Head of caudate nucleus (tissue), 42 donors: ENCODE measurements at regions not wholly inside any gene's neighbourhood (a gene's known extent, or its start where the extent isn't known, plus 50 kb on each side); places are given as distances from the start of the nearest gene placed in this dataset.

Experiments used
- DNase-seq, 42 donors: peaks; one replicate each; pipeline versions ENCODE4 v3.0.0 to v3.0.0-alpha.2; 2020 to 2021; ENCODE audit warnings: mixed read lengths in 7 of 42
- intact Hi-C: fragments of 100-400 bp; cut with DNase I; formaldehyde crosslinking; loops from one replicate; pipeline ENCODE4 v1.15.0; 2022

DNA sequence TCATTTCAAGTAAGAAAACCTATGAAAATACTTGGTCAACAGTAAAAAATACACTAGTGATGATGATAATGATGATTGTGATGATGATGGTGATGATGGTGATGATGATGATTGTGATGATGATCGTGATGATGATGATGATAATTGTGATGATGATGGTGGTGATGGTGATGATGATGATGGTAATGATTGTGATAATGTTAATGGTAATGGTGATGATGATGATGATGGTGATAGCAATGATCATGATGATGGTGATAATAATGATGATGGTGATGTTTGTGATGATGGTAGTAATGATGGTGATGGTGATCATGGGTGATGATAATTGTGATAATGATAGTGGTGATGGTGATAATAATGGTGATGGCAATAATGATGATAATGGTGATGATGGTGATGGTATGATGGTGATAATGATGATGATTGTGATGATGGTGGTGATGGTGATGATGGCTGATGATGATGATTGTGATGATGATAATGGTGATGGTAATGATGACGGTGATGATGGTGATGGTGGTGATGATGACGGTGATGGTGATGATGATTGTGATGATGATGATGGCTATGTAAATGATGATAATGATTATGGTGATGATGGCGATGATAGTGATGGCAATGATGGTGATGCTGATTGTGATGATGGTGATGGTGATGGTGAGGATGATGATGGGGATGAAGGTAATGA is 62.1 kb downstream of the VCX3A start:
- intact Hi-C loops: no loop called here

DNA sequence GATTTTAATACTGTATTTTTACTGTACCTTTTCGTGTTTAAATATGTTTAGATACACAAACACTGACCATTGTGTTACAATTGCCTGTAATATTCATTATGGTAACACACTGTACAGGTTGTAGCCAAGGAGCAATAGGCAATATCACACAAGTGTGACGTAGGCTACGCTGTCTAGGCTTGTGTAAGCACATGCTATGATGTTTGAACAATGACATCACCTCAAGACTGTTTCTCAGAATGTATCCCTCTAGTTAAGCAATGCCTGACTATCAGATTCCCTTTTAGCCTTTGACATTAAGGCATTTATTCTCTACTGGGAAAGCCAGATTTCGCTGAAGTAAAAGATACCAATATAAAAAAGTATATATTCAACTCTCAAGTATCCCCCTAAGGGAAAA is 66.2 kb downstream of the VCX3A start:
- DNase-seq: no peak
- intact Hi-C loops: no loop called here

More for the DNA sequence above, 62.1 kb downstream of the VCX3A start:
- DNase-seq: no peak

DNA sequence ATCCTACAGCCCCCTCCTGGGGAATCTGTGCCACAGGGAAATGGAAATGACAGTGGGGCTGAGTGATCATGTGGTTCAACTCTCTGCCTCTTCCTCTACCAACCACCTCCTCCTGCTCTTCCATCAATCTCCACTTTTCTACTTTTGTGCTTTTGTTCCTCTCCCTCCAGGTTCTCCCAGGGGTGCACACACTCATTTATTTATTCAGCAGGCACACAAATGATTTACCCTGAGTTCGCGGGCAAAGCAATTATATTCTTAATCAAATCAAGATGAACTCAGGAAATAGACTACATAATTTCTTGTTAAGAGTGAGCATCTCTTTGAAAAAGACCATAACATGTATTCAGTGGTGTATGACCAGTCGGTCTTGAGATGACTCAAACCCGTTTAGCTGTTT is 69.2 kb downstream of the VCX3A start:
- DNase-seq: no peak
- intact Hi-C loops: no loop called here

DNA sequence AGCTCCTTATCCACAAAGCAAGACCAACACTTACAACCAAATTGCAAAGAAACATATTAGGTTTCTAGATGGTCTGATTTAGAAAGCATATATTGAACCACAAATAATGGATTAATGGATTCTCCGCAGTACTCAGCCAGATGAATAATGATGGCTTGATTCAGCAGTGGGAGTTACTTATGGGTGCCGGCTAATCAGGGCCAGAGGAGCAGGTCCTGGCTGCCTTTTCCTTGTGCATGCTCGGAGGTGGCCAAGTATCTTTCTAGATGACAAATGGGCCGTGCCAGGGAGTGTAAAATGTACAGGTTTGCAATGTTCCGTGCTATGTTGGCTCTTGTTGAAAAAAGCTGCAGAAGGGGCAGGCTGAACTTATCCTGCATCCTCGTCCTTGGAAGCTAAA is 70.2 kb downstream of the VCX3A start:
- intact Hi-C loops: no loop called here
- DNase-seq: no peak

DNA sequence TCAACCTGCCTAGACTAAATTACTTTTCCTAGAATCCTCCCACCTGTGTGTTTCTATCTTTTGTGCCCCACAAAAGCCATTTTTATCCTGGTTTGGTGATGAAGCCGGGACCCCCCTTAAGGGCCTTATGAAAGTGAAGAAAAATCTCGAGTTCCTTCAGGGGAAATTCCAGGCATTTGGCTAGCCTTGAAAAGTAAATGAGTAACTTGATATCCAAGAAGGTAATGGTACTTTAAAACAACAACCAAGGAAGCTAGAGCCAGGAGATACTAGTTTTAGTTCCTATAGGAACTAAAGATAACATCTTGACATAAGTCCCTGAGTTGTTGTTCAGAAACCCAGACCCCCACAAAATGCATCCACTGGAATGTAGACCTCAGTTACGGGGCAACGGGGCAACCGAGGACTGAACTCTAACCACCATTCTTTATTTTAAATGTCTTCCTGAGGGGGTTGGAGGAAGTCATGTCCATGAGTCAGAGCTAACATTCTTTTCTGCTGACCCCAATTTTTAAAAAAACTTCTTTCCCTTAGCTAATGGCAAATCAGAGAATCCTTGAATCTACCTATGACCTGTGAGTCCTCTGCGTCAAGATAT is 73.9 kb downstream of the VCX3A start:
- intact Hi-C loops: no loop called here
- no peak for DNase-seq

DNA sequence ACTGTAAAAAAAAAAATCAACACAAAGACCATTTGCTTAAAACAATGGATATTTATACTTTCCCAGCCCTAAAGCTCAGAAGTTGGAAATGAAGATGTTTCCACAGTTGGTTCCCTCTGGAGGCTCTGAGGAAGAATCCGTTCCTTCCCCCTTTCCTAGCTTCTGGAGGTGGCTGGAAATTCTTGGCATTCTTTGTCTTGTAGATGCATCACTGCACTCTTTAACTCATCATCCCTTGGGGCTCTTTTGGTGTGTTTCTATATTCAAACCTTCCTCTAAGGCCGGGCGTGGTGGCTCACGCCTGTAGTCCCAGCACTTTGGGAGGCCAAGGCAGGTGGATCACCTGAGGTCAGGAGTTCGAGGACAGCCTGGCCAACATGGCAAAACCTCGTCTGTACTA is 78.7 kb downstream of the VCX3A start:
- intact Hi-C loops: no loop called here
- no peak for DNase-seq

DNA sequence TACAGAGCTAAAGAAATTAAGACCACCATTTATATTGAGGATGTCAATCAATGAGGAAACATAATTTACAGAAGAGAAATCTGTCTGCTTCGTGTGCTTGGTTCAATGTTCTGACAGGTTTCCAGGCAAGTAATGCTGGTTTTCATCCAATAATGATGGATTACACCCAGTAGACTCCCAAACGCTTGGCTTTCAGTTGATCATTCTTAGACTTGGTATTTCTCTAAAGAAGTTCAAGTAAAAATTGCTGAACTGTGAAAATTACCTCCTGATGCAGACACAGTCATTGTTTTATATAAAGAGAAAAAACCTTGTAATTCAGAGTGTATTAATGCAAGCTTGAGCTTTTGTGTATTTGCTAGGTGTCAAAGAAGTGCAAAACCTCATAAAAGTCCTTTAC is 85.0 kb downstream of the VCX3A start:
- no peak for DNase-seq
- intact Hi-C loops: no loop called here

DNA sequence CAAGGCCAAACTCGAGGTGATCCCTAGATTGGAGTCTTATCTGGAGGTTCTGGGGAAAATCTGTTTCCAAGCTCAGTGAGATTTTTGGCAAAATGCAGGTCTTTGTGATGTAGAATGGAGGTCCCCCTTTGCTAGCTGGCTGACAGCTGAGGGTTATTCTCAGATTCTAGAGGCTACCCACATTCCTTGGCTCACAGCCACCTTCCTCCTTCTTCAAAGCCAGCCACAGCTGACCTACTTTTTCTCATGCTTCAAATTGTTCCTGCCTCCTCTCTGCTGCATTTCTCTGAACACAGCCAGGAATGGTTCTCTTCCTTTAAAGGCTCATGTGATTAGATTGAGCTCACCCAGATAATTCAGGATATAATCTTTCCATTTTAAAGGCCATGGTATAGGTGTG is 86.9 kb downstream of the VCX3A start:
- intact Hi-C loops: no loop called here
- DNase-seq: peak in 4 of 42 donors; percentile 1 to 36 (median 2)

DNA sequence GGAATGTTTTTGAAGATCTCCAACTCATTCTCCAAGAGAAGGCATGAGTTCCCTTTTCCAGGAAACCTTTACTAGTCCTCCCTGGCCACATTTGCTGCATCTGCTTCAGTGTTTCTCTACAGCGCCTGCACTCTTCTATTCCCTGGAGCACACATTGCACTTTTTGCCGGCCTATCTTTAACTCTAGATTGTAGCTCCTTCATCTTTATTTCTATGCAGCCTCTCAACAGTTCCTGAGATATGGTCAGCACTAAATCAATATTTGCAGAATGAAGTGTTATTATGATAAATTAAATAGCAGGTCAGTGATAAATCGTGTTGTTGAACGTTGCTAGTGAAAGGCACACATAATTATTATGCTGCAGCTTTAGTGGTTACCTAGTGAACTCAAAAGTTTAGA is 88.3 kb downstream of the VCX3A start:
- intact Hi-C loops: no loop called here
- DNase-seq: no peak

DNA sequence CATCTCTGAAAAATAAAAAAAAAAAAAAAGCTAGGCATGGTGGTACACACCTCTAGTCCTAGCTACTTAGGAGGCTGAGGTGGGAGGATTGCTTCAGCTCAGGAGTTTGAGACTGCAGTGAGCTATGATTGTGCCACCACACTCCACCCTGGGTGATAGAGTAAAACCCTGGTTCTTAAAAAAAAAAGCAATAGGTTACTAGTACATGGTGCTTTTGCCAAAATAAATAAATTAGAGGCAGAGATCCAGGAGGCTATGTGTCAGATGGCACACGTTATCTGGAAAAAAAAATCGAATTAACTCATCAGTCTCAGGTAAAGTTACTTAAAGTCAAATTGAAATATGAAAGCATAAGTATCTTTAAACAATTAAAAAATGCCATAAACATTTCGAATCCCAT is 94.3 kb downstream of the VCX3A start:
- intact Hi-C loops: no loop called here

DNA sequence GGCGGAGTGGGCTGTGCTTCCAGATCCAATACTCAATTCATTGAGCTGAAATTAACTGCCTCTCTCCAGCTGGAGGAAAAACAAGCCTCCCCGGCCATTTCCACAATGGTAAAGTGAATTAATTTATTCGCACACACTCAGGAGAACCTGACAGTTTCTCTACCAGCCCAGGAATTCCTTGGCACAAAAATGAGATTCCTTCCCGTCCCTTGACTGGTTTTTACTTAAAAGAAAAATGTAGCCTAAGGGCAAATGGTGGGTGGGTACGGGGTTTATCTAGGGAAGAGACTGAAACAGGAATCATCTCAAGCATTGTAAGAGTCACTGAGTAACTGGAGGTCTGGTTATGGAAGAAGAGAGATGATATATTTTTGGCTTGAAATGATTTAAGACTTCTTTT is 102.7 kb downstream of the VCX3A start:
- DNase-seq: no peak
- intact Hi-C loops: no loop called here

More for the DNA sequence above, 94.3 kb downstream of the VCX3A start:
- DNase-seq: no peak

DNA sequence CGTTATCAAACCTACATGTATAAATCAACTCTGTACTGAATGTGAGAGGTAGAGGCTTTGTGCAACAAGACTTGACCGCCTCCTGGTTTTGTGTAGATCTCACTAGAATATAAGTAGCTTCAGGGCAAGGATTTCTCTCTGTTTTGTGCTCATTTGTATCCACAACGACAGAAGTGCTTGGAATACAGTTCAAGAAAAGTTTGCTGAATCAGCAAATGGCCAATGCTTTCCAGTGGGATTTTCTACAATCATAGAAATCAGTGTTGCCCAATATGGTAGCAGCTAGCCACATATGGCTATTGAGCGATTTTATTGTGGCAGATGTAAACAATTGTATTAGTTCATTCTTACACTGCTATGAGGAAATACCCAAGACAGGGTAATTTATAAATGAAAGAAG is 127.4 kb downstream of the VCX3A start:
- DNase-seq: no peak
- intact Hi-C loops: no loop called here

DNA sequence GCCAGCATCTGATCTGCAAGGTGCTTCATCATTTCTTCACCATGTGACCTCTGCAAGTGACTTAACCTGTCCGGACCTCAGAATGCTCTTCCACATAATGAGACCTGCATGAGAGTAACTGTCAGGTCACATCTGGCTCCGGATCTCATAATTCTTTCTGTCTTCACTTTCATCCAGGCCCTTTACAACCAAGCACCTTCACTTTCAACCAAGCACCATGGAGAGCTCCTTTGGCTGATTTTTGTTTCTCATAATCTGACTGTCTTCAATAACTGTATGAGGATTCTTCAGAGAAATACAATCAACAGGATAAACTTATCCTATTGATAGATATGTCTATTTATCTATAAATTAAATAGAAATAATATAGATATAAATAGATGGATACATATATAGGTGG is 148.1 kb downstream of the VCX3A start:
- intact Hi-C loops: no loop called here
- DNase-seq: no peak

DNA sequence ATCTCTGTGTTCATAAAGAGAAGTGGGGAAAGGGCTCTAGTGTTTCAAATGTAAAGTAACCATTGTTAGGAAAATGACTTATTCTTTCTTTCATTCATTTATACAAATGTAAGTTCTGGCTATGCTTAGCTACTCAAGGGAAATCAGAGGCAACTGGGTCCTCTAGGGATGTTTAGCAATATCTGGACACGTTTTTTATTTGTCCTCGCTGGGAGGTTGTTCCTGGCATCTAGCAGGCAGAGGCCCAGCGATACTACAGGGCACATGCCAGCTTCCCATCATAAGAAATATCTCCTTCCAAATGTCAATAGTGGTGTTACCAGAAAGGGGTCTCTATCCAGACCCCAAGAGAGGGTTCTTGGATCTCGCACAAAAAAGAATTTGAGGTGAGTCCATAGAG is 150.0 kb downstream of the VCX3A start:
- no peak for DNase-seq
- intact Hi-C loops: no loop called here

DNA sequence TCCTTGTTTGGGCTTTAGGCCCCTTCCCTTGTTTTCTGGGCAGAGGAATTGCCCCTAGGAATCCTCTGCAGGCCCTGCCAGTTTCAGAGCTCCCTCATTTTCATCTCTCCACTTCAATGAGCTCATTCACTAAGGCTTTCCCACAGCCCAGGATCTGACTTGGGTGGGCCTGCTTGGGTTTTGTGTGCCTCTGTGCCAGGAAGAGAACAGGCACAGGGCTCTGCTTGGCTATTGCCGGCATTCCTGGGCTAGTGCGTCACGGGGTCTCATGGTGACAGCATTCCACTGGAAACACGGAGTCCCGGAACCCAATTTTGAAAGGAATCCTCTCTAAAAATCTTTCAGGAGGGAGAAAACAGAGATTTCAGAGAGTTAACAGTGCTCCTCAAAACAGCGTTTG is 150.5 kb downstream of the VCX3A start:
- intact Hi-C loops: no loop called here
- peak in 31 of 42 donors; percentile 0 to 61 (median 21) for DNase-seq

DNA sequence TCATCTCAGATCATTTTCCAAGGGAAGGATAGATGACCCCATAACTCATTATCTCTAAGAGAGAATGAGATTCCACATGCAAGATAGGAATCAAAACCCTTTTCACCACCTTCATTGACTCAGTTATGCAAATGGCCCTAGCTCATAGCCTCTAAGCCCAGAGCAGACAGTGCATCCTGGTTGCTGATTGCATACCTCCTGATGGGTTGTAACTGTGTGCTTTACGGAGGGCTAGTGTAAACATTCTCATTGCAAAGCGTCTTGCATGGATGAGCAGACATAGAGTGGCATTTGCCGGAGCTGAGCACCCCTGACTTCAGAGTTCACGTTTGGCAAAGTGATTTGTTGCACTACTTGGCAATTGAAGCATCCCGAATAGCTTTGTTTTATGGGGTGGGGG is 151.0 kb downstream of the VCX3A start:
- intact Hi-C loops: no loop called here
- no peak for DNase-seq

DNA sequence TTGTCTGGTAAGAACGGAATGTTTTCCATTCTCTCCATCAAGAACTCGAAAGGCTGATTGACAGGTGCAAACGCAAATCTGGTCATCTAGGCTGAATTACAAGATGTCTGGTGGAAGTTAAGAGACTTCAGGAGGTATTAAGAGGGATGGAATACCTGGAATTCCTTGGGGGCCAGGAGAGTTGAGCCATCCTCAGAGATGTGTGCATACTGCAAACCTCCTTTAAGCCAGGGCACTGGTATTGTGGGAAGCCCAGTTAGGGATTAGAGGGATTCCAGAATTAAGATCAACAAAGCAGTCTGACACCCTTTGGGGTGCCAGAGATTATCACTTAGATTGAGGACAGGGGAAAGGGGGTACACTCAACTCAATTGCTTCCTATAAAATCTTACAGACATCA is 151.4 kb downstream of the VCX3A start:
- intact Hi-C loops: no loop called here
- no peak for DNase-seq

DNA sequence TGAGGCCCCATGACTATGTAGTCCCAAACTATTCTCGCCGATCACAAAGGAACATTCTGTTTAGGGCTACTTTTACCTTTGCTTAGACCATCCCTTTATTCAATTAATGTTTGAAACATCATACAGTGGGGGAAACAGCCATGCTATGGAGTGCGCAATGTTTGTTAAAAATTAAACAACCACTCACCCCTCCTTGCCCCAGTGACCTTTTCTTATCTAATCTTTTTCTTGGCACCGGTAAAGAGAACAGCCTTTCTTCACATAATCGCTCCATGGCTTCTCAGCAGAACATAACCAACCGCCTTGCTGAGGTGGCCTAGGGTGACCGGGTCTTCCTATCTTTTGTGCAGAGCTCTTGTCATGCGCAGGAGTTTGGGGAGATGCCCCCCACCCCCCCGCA is 152.6 kb downstream of the VCX3A start:
- intact Hi-C loops: no loop called here
- DNase-seq: no peak

DNA sequence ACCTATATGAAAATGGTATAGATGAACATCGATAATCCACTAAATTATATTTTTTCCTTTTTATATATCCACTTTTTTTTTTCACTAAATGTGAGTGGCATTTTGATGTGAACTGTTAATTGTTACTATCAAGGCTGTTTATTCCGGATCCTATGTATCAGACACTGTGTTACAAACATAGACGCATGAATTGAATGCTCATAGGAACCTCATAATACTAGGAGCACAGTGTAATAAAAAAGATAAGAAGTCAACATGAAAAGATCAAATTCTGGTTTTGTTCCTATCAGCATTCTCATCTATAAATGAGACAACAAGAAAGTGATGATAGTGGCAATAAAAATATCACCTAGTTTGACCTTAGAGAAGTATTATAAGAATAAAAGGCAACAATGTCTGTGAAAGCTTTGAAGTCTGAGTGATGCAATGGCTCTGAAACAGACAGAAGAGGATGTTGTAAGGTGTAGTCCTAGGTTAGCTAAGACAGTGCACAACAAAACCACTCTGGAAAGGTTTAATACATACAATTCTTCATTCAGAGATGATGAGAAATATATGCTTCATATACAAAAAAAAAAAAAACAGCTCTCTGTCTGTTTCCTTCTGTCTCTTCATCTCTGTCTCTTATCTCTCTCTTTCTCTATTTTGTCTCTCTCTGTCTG is 148.6 kb upstream of the NLGN4X start:
- intact Hi-C loops: no loop called here
- DNase-seq: no peak

DNA sequence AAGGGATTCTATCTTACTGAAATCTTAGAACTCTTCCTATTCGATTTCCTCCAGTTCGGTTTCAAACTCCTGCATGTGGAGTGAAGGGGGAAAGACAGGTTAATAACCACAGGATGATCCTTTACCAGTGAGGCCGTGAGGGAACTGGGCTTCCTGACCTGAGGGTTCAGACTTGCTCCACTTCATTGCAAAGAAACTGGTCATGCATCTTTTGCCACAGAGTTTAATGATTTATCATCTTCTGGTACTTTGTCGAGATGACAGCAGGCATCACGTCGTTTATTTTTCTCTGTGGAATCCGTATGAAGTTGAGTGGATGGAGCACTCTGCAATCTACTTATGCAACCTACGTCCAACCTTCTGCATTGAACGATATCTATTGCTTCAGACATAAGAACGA is 145.9 kb upstream of the NLGN4X start:
- DNase-seq: no peak
- intact Hi-C loops: no loop called here

DNA sequence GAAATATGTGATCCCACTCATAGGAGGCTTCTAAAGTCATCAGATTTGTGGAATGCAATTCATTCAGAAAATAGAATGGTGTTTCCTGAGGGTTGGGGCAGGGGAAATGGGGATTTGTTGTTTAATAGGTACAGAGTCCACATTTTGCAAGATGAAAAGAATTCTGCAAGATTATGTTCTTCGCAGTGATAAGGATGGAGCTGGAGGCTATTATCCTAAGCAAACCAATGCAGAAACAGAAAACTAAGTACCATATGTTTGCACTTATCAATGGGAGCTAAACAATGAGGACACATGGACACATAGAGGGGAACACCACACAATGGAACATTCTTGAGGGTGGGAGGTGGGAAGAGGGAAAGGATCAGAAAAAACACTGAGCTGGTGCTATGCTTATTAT is 144.3 kb upstream of the NLGN4X start:
- intact Hi-C loops: no loop called here
- no peak for DNase-seq
